Ascending aorta (tissue), 2 donors: ENCODE measurements at regions not wholly inside any gene's neighbourhood (a gene's known extent, or its start where the extent isn't known, plus 50 kb on each side); places are given as distances from the start of the nearest gene placed in this dataset.
"Not testable (repeated sequence)": the region's sequence is repeated elsewhere in the genome, so short reads cannot be mapped to it uniquely, and the experiment has no call there.

Experiments
- DNase-seq, 2 donors: peaks; one replicate each; pipeline ENCODE4 v3.0.0-alpha.2; 2019; ENCODE audit warnings: low spot score in 2 of 2
- H3K27ac ChIP-seq, 2 donors: fragments of 200-600 bp; sonication (generic); one replicate each; pipeline ENCODE4 v1.5.1; 2016 to 2017; ENCODE audit warnings: mild to moderate bottlenecking in 1 of 2
- H3K27me3 ChIP-seq: fragments of 200-600 bp; sonication (generic); one replicate; pipeline ENCODE4 v1.5.1; 2017
- H3K36me3 ChIP-seq, 2 donors: fragments of 200-600 bp; sonication (generic); one replicate each; pipeline ENCODE4 v1.5.1; 2016
- H3K4me1 ChIP-seq, 2 donors: fragments of 200-600 bp; sonication (generic); one replicate each; pipeline ENCODE4 v1.5.1; 2016 to 2017; ENCODE audit warnings: mild to moderate bottlenecking in 1 of 2
- H3K4me3 ChIP-seq, 2 donors: fragments of 200-600 bp; sonication (generic); one replicate each; pipeline ENCODE4 v1.5.1; 2016 to 2017; ENCODE audit warnings: mild to moderate bottlenecking in 1 of 2
- H3K9me3 ChIP-seq, 2 donors: fragments of 200-600 bp; sonication (generic); one replicate each; pipeline ENCODE4 v1.5.1; 2016
- CTCF ChIP-seq, 3 experiments: fragments of 200-600 bp in 2 of 3; fragments of 450-650 bp in 1 of 3; sonication (generic) in 2 of 3; IDR thresholded peaks; one replicate each; pipeline ENCODE4 v1.5.1; 2016 to 2019; ENCODE audit warnings: antibody characterized with exemption in 3 of 3, mild to moderate bottlenecking in 1 of 3, moderate library complexity in 1 of 3
- intact Hi-C: fragments of 100-400 bp; cut with DNase I; formaldehyde crosslinking; loops from one replicate; pipeline ENCODE4 v1.15.1; 2023

DNA sequence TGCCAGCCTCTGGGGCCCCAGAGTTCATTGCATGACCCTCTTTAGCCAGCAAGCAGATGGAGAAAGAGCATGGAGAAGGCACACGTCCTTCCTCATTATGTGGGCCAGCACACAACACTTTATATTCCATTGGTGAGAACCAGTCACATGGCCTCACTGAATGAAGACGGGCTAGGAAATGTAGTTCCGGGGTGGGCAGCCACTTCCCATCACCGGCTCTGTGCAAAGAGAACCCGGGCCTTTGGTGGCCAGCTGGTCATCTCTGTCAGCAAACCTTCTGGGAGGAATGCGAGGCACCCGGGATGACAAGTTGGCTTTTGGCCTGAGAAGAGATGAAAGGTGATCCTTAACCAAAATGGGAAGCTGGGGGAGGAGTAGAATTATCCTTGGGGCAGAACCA is 90.2 kb upstream of the VGLL4 start:
- no peaks in the 10 kb centered on the region for H3K27me3 ChIP-seq
- no peaks in the 10 kb centered on the region for H3K9me3 ChIP-seq
- H3K27ac ChIP-seq = no peak overlapping the region
- DNase-seq = no peak
- intact Hi-C loops = no loop called here
- no peak overlapping the region for H3K4me3 ChIP-seq
- H3K4me1 ChIP-seq = no peaks in the 10 kb centered on the region
- TF ChIP-seq CTCF (IDR thresholded peaks at IDR 0.05) = no peak
- no peaks in the 10 kb centered on the region for H3K36me3 ChIP-seq

- intact Hi-C loops = no loop called here
- Histone ChIP-seq H3K27ac (no peak overlapping the region), H3K36me3 (no peaks in the 10 kb centered on the region), H3K9me3 (no peaks in the 10 kb centered on the region), H3K4me1 (no peaks in the 10 kb centered on the region), H3K4me3 (no peak overlapping the region), H3K27me3 (no peaks in the 10 kb centered on the region)
- no peak for DNase-seq
- TF ChIP-seq CTCF (IDR thresholded peaks at IDR 0.05) = no peak
Measured at GRCh38 chr3:11727207-11727606, 83.5 kb upstream of the VGLL4 start.

GRCh38 chr3:11726146-11726545 is 82.4 kb upstream of the VGLL4 start:
- no peaks in the 10 kb centered on the region for H3K9me3 ChIP-seq
- H3K27ac ChIP-seq = no peak overlapping the region
- peaks cover 0 to 2% of the 10 kb centered on the region in 2 donors for H3K4me1 ChIP-seq
- no peak for TF ChIP-seq CTCF (IDR thresholded peaks at IDR 0.05)
- no peak for DNase-seq
- H3K27me3 ChIP-seq = no peaks in the 10 kb centered on the region
- intact Hi-C loops = no loop called here
- no peak overlapping the region for H3K4me3 ChIP-seq
- no peaks in the 10 kb centered on the region for H3K36me3 ChIP-seq

DNA sequence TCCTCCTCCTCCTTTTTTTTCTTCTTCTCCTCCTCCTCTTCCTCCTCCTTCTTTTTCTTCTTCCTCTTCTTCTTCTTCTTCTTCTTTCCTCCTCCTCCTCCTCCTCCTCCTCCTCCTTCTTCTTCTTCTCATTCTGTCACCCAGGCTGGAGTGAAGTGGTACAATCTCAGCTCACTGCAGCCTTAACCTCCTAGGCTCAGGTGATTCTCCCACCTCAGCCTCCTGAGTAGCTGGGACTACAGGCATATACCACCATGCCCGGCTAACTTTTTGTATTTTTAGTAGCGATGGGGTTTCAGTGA is 81.6 kb upstream of the VGLL4 start:
- intact Hi-C loops, H3K9me3 ChIP-seq: not testable (repeated sequence)

DNA sequence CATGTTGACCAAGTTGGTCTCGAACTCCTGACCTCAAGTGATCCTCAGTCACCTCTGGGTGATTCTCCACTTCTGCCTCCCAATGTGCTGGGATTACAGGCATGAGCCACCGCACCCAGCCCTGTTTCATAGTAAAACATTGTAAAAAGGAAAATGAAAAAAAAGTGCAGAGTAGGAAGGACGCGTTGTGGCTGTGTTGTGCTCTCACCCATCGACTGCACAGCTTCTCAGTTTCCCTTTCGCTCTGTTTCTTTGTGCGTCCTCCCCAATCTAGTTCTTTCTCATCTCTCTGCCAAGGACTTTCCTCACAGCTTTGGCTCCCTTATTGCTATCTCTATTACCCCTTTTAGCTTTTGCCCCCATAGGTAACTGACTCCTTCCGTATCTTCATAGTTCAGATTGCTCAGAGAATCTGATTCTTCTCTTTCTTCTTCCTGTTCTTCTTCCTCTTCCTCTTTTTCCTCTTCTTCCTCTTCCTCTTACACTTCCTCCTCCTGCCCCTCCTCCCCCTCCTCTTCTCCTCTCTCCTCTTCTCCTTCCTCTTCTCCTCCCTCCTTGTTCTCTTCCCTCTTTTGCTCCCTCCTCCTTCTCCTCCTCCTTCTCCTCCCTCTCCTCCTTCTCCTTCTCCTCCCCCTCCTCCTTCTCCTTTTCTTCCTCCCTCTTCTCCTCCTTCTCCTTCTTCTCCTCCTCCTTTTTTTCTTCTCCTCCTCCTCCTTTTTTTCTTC is 81.1 kb upstream of the VGLL4 start:
- Histone ChIP-seq H3K27me3 (no peaks in the 10 kb centered on the region), H3K4me3 (no peak overlapping the region), H3K4me1 (peaks cover 0 to 4% of the 10 kb centered on the region in 2 donors), H3K27ac (no peak overlapping the region), H3K9me3 (no peaks in the 10 kb centered on the region), H3K36me3 (no peaks in the 10 kb centered on the region)
- no peak for TF ChIP-seq CTCF (IDR thresholded peaks at IDR 0.05)
- intact Hi-C loops = no loop called here
- DNase-seq = no peak

More for the DNA sequence above, 81.6 kb upstream of the VGLL4 start:
- not testable (repeated sequence) for H3K36me3 ChIP-seq, H3K4me3 ChIP-seq, H3K27me3 ChIP-seq, H3K4me1 ChIP-seq, H3K27ac ChIP-seq, DNase-seq

DNA sequence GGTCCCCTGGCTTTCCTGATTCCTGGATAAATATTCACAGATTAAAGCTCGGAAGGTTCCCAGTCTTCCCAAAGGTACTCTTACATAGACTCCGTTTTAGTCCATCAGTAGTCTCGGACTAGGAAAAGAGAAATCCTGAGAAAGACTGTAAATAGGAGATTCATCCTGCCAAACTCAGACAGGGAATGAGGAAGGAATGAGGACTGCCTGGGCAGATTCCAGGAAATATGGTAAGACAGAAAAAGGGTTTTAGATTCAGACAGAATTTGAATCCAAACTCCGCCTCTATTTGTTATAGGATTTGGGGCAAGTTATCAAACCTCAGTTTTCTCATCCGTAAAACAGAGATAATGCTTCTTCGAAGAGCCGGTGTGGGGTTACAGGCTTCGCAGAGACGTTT is 77.8 kb upstream of the VGLL4 start:
- Histone ChIP-seq H3K4me3 (no peak overlapping the region), H3K27ac (peak overlapping the region; percentile 84 to 98), H3K9me3 (no peaks in the 10 kb centered on the region), H3K4me1 (peaks cover 0 to 12% of the 10 kb centered on the region in 2 donors), H3K27me3 (no peaks in the 10 kb centered on the region), H3K36me3 (no peaks in the 10 kb centered on the region)
- intact Hi-C loops = no loop called here
- no peak for DNase-seq
- TF ChIP-seq CTCF (IDR thresholded peaks at IDR 0.05) = no peak
